H9 (cell line): ENCODE measurements at regions not wholly inside any gene's neighbourhood (a gene's known extent, or its start where the extent isn't known, plus 50 kb on each side); places are given as distances from the start of the nearest gene placed in this dataset.
A peak's percentile ranks its signal among the peaks of the same experiment; 100 is the strongest.

ENCODE experiments used
- DNase-seq: peaks from one replicate; pipeline ENCODE4 v3.0.0-alpha.2; 2017
- H2AFZ ChIP-seq: one replicate; pipeline ENCODE4 v1.6.1; 2013; ENCODE audit warnings: mild to moderate bottlenecking, low read length, control low read depth, moderate library complexity
- H2AK5ac ChIP-seq: 2 replicates; pipeline ENCODE4 v1.6.1; 2013; ENCODE audit warnings: low read length, control low read depth, mixed read lengths; ENCODE audit not compliant: insufficient read length
- H2BK120ac ChIP-seq: one replicate; pipeline ENCODE4 v1.6.1; 2013; ENCODE audit warnings: low read depth, mild to moderate bottlenecking, low read length, control low read depth, inconsistent platforms; ENCODE audit not compliant: poor library complexity, severe bottlenecking
- H2BK12ac ChIP-seq: 2 replicates; pipeline ENCODE4 v1.6.1; 2013; ENCODE audit warnings: low read length, control low read depth, mixed read lengths, low read depth; ENCODE audit not compliant: insufficient read length
- H2BK15ac ChIP-seq: 2 replicates; pipeline ENCODE4 v1.6.1; 2013; ENCODE audit warnings: low read depth, low read length, control low read depth
- H2BK20ac ChIP-seq: one replicate; pipeline ENCODE4 v1.6.1; 2013; ENCODE audit warnings: low read depth, mild to moderate bottlenecking, low read length, control low read depth, inconsistent platforms; ENCODE audit not compliant: poor library complexity, severe bottlenecking
- H2BK5ac ChIP-seq: 2 replicates; pipeline ENCODE4 v1.6.1; 2013; ENCODE audit warnings: low read length, control low read depth, mixed read lengths; ENCODE audit not compliant: insufficient read length
- H3K14ac ChIP-seq: 2 replicates; pipeline ENCODE4 v1.6.1; 2013; ENCODE audit warnings: low read length, control low read depth; ENCODE audit not compliant: insufficient read depth
- H3K18ac ChIP-seq: 2 replicates; pipeline ENCODE4 v1.6.1; 2013; ENCODE audit warnings: low read depth, mild to moderate bottlenecking, mixed read lengths, low read length, control low read depth; ENCODE audit not compliant: insufficient read length
- H3K23ac ChIP-seq: 2 replicates; pipeline ENCODE4 v1.6.1; 2013; ENCODE audit warnings: low read length, control low read depth, mixed read lengths, low read depth; ENCODE audit not compliant: insufficient read length
- H3K23me2 ChIP-seq: 2 replicates; pipeline ENCODE4 v1.6.1; 2013; ENCODE audit warnings: low read depth, mild to moderate bottlenecking, mixed read lengths, low read length, control low read depth; ENCODE audit not compliant: insufficient read length, poor library complexity, severe bottlenecking
- H3K27ac ChIP-seq: 2 replicates; pipeline ENCODE4 v1.5.1; 2013; ENCODE audit warnings: low read length, control low read depth, mixed read lengths, low read depth; ENCODE audit not compliant: insufficient read length
- H3K27me3 ChIP-seq: 2 replicates; pipeline ENCODE4 v1.6.1; 2013; ENCODE audit warnings: low read length, control low read depth, inconsistent platforms; ENCODE audit not compliant: insufficient read depth
- H3K4ac ChIP-seq: 2 replicates; pipeline ENCODE4 v1.6.1; 2013; ENCODE audit warnings: low read depth, mild to moderate bottlenecking, control low read depth, inconsistent platforms, low read length, moderate library complexity
- H3K4me1 ChIP-seq: 2 replicates; pipeline ENCODE4 v1.6.1; 2013; ENCODE audit warnings: low read length, control low read depth, inconsistent platforms; ENCODE audit not compliant: insufficient read depth
- H3K4me2 ChIP-seq: 2 replicates; pipeline ENCODE4 v1.6.1; 2013; ENCODE audit warnings: low read length, control low read depth, mixed read lengths; ENCODE audit not compliant: insufficient read length, insufficient read depth
- H3K56ac ChIP-seq: 2 replicates; pipeline ENCODE4 v1.6.1; 2013; ENCODE audit warnings: low read depth, mild to moderate bottlenecking, mixed read lengths, low read length, control low read depth; ENCODE audit not compliant: insufficient read length
- H3K79me1 ChIP-seq: 2 replicates; pipeline ENCODE4 v1.6.1; 2013; ENCODE audit warnings: low read depth, mild to moderate bottlenecking, moderate library complexity, low read length, control low read depth, inconsistent platforms; ENCODE audit not compliant: insufficient read depth, poor library complexity, severe bottlenecking
- H3K79me2 ChIP-seq: 2 replicates; pipeline ENCODE4 v1.6.1; 2013; ENCODE audit warnings: low read length, control low read depth, inconsistent platforms; ENCODE audit not compliant: insufficient read depth
- H3K9ac ChIP-seq: 2 replicates; pipeline ENCODE4 v1.6.1; 2013; ENCODE audit warnings: low read length, control low read depth, mixed read lengths; ENCODE audit not compliant: insufficient read length; ENCODE audit errors: extremely low read depth
- H3K9me3 ChIP-seq: one replicate; pipeline ENCODE4 v1.6.1; 2013; ENCODE audit warnings: low read depth, low read length, inconsistent platforms; ENCODE audit not compliant: control insufficient read depth
- H3T11ph ChIP-seq: one replicate; pipeline ENCODE4 v1.6.1; 2013; ENCODE audit warnings: mild to moderate bottlenecking, low read length, control low read depth, inconsistent platforms
- H4K20me1 ChIP-seq: one replicate; pipeline ENCODE4 v1.6.1; 2013; ENCODE audit not compliant: control insufficient read depth, insufficient read length, insufficient read depth
- H4K5ac ChIP-seq: 2 replicates; pipeline ENCODE4 v1.6.1; 2013; ENCODE audit warnings: low read depth, mild to moderate bottlenecking, mixed read lengths, low read length, control low read depth; ENCODE audit not compliant: insufficient read length
- H4K8ac ChIP-seq: replicated peaks from 2 replicates; pipeline ENCODE4 v1.6.1; 2013; ENCODE audit warnings: low read length, control low read depth, mixed read lengths, low read depth; ENCODE audit not compliant: insufficient read length
- H4K91ac ChIP-seq: 2 replicates; pipeline ENCODE4 v1.6.1; 2013; ENCODE audit warnings: low read depth, mild to moderate bottlenecking, moderate library complexity, mixed read lengths, low read length, control low read depth; ENCODE audit not compliant: insufficient read length
- H3K27ac Mint-ChIP-seq, 3 experiments: 2 replicates in 2 of 3; 3 replicates in 1 of 3; pipeline ENCODE4 v1.8.0; 2020 to 2021; ENCODE audit warnings: mixed read lengths in 3 of 3, mild to moderate bottlenecking in 1 of 3, moderate library complexity in 1 of 3
- H3K27me3 Mint-ChIP-seq: 2 replicates; pipeline ENCODE4 v1.8.0; 2021; ENCODE audit warnings: low read depth, mild to moderate bottlenecking, moderate library complexity, mixed read lengths
- H3K36me3 Mint-ChIP-seq, 3 experiments: 2 replicates in 2 of 3; 3 replicates in 1 of 3; pipeline ENCODE4 v1.8.0; 2020 to 2021; ENCODE audit warnings: low read depth in 3 of 3, mixed read lengths in 3 of 3; ENCODE audit not compliant: insufficient read depth in 1 of 3
- H3K4me1 Mint-ChIP-seq, 2 experiments: 2 replicates each; pipeline ENCODE4 v1.8.0; 2020; ENCODE audit warnings: mixed read lengths in 2 of 2
- H3K4me3 Mint-ChIP-seq, 2 experiments: 2 replicates in 1 of 2; 3 replicates in 1 of 2; pipeline ENCODE4 v1.8.0; 2020 to 2021; ENCODE audit warnings: mild to moderate bottlenecking in 2 of 2, mixed read lengths in 2 of 2, moderate library complexity in 1 of 2
- H3K9me3 Mint-ChIP-seq, 2 experiments: 2 replicates in 1 of 2; 3 replicates in 1 of 2; pipeline ENCODE4 v1.8.0; 2020; ENCODE audit warnings: mild to moderate bottlenecking in 2 of 2, mixed read lengths in 2 of 2, moderate library complexity in 1 of 2
- WGBS: extraction: QIAGEN DNeasy Blood & Tissue Kit; methylation state at CpG from one replicate; pipeline ENCODE4 v1.1.7; 2013; ENCODE audit warnings: missing lambda C conversion rate, low lambda C conversion rate, mixed read lengths; ENCODE audit not compliant: insufficient read length; ENCODE audit errors: extremely low coverage; 5-methylcytosine and 5-hydroxymethylcytosine counted together
- TF ChIP-seq, protein P1 (sequence below): fragments of 200-600 bp; sonication (generic); conservative IDR thresholded peaks from 3 replicates; pipeline ENCODE4 v1.8.0; 2021; ENCODE audit warnings: antibody characterized with exemption, mild to moderate bottlenecking

DNA sequence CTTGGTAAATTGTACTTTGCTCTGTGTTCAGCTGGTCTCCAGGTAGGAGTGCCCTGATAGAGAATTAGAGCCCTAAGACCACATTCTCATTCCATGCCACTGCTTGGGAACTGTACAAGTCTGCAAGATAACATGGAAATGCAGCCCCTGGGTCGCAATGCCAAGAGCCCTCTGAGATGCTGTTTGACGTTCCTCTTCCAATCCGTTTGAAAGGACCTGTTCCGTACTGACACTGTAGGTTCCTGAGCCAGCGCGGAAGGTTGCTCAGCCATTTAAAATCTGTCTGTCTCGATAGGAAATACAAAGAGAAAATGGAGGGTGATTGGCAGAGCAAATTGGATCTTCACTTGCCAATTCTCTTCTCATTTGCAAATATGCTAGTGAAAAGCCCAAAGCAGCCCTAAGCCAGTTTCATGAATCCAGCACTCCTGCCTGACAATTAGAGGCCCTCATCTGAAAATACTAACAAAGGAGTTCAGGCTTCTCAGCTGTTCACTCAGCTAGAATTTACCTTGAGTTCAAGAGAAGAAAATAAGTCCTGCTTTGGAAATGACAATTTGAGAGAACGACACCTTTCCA lies 100.6 kb upstream of the AFDN start:
- H3K4me1 ChIP-seq: no peaks in the 10 kb centered on the region; the same call in 1 of the 2 replicates
- no peak overlapping the region for H3T11ph ChIP-seq
- H4K8ac ChIP-seq: no peak overlapping the region
- no peak overlapping the region for H3K4me3 Mint-ChIP-seq
- no CpG with 5 or more reads among the region's 8 CpGs for WGBS
- H3K9me3 ChIP-seq: no peaks in the 10 kb centered on the region
- H3K27me3 ChIP-seq: no peaks in the 10 kb centered on the region
- no peak overlapping the region for H4K5ac ChIP-seq
- no peak overlapping the region for H3K9ac ChIP-seq
- no peaks in the 10 kb centered on the region for H4K20me1 ChIP-seq
- H3K18ac ChIP-seq: no peak overlapping the region
- H3K14ac ChIP-seq: no peak overlapping the region
- no peak overlapping the region for H4K91ac ChIP-seq
- peak; percentile 10 for DNase-seq
- H3K27me3 Mint-ChIP-seq: peaks cover 5% of the 10 kb centered on the region
- no peaks in the 10 kb centered on the region; a peak in 1 of 5 replicates for H3K9me3 Mint-ChIP-seq
- H3K36me3 Mint-ChIP-seq: peaks cover 0 to 1% (median 0%) of the 10 kb centered on the region in 3 experiments; a peak in 1 of 7 replicates
- H3K4ac ChIP-seq: no peak overlapping the region
- TF ChIP-seq, protein P1, sequence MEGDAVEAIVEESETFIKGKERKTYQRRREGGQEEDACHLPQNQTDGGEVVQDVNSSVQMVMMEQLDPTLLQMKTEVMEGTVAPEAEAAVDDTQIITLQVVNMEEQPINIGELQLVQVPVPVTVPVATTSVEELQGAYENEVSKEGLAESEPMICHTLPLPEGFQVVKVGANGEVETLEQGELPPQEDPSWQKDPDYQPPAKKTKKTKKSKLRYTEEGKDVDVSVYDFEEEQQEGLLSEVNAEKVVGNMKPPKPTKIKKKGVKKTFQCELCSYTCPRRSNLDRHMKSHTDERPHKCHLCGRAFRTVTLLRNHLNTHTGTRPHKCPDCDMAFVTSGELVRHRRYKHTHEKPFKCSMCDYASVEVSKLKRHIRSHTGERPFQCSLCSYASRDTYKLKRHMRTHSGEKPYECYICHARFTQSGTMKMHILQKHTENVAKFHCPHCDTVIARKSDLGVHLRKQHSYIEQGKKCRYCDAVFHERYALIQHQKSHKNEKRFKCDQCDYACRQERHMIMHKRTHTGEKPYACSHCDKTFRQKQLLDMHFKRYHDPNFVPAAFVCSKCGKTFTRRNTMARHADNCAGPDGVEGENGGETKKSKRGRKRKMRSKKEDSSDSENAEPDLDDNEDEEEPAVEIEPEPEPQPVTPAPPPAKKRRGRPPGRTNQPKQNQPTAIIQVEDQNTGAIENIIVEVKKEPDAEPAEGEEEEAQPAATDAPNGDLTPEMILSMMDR: no peak
- H3K23ac ChIP-seq: no peak overlapping the region
- no peak overlapping the region for H2AK5ac ChIP-seq
- no peaks in the 10 kb centered on the region for H3K79me1 ChIP-seq
- H2AFZ ChIP-seq: no peak overlapping the region
- no peak overlapping the region for H2BK120ac ChIP-seq
- H3K27ac Mint-ChIP-seq: no peak overlapping the region
- no peaks in the 10 kb centered on the region for H3K79me2 ChIP-seq
- H2BK12ac ChIP-seq: no peak overlapping the region
- H2BK5ac ChIP-seq: no peak overlapping the region
- H2BK20ac ChIP-seq: no peak overlapping the region
- H2BK15ac ChIP-seq: no peak overlapping the region
- H3K56ac ChIP-seq: no peak overlapping the region
- no peak overlapping the region for H3K27ac ChIP-seq
- H3K4me2 ChIP-seq: no peak overlapping the region
- peaks cover 2 to 11% of the 10 kb centered on the region in 2 experiments; a peak in 3 of 4 replicates for H3K4me1 Mint-ChIP-seq
- H3K23me2 ChIP-seq: no peaks in the 10 kb centered on the region
